H1 (cell line): ENCODE measurements at regions not wholly inside any gene's neighbourhood (a gene's known extent, or its start where the extent isn't known, plus 50 kb on each side); places are given as distances from the start of the nearest gene placed in this dataset.

ENCODE experiments used
- CTCF ChIA-PET: fragments of 300-600 bp; sonication (Branson Sonifier 250); formaldehyde crosslinking; loops from one replicate; lab custom pipeline; 2021; ENCODE audit not compliant: partially characterized antibody; lab: Charles Lee
- POLR2A ChIA-PET: fragments of 300-600 bp; sonication (Branson Sonifier 250); formaldehyde crosslinking; loops from one replicate; lab custom pipeline; 2021; ENCODE audit warnings: inconsistent platforms; ENCODE audit not compliant: partially characterized antibody; lab: Charles Lee
- DNase-seq, 2 experiments: peaks; one replicate each; pipeline versions ENCODE4 v3.0.0 to v3.0.0-alpha.2; 2010 to 2022; ENCODE audit warnings: low spot score in 2 of 2, low read depth in 1 of 2, mixed read lengths in 1 of 2
- FAIRE-seq: peaks from 2 replicates; lab custom pipeline; 2011; peaks lifted over from hg19 to GRCh38; lab: Jason Lieb, UNC
- H2AFZ ChIP-seq: 2 replicates; pipeline ENCODE4 v1.8.1; 2012; ENCODE audit warnings: low read length, inconsistent platforms
- H2AK5ac ChIP-seq: 2 replicates; pipeline ENCODE4 v1.6.1; 2013; ENCODE audit warnings: low read depth, low read length
- H2BK120ac ChIP-seq: replicated peaks from 2 replicates; pipeline ENCODE3; 2013; ENCODE audit warnings: low read depth, low read length, inconsistent platforms
- H2BK12ac ChIP-seq: 2 replicates; pipeline ENCODE4 v1.6.1; 2013; ENCODE audit warnings: low read depth, low read length
- H2BK15ac ChIP-seq: 2 replicates; pipeline ENCODE4 v1.6.1; 2013; ENCODE audit warnings: low read length
- H2BK20ac ChIP-seq: 2 replicates; pipeline ENCODE4 v1.6.1; 2013; ENCODE audit warnings: low read length
- H2BK5ac ChIP-seq: 2 replicates; pipeline ENCODE4 v1.6.1; 2013; ENCODE audit warnings: low read depth, low read length
- H3K14ac ChIP-seq: 2 replicates; pipeline ENCODE4 v1.6.1; 2013; ENCODE audit warnings: inconsistent platforms; ENCODE audit not compliant: insufficient read length
- H3K18ac ChIP-seq: 2 replicates; pipeline ENCODE4 v1.6.1; 2013; ENCODE audit warnings: low read length; ENCODE audit errors: extremely low read depth
- H3K23ac ChIP-seq: 2 replicates; pipeline ENCODE4 v1.6.1; 2013; ENCODE audit warnings: inconsistent platforms; ENCODE audit not compliant: insufficient read length
- H3K23me2 ChIP-seq: 2 replicates; pipeline ENCODE4 v1.6.1; 2013; ENCODE audit warnings: low read depth, low read length
- H3K27ac ChIP-seq: 2 replicates; pipeline ENCODE4 v1.6.1; 2011; ENCODE audit warnings: low read depth, low read length, inconsistent platforms
- H3K27me3 ChIP-seq, 4 experiments: replicated peaks in 1 of 4; 1 replicate in 1 of 4; 2 replicates in 3 of 4; pipeline versions ENCODE4 v1.6.1 to v1.8.1; 2011 to 2013; ENCODE audit warnings: low read length in 3 of 4, mild to moderate bottlenecking in 3 of 4, inconsistent platforms in 2 of 4, mixed read lengths in 2 of 4, moderate library complexity in 1 of 4; ENCODE audit not compliant: control insufficient read depth in 3 of 4, insufficient read depth in 3 of 4; ENCODE audit errors: extremely low read depth in 1 of 4
- H3K36me3 ChIP-seq, 4 experiments: 2 replicates each; pipeline versions ENCODE4 v1.6.1 to v1.8.1; 2011 to 2013; ENCODE audit warnings: mild to moderate bottlenecking in 4 of 4, low read length in 3 of 4, moderate library complexity in 2 of 4, control low read depth in 1 of 4, inconsistent platforms in 1 of 4; ENCODE audit not compliant: insufficient read depth in 4 of 4, control insufficient read depth in 2 of 4
- H3K4ac ChIP-seq: replicated peaks from 2 replicates; pipeline ENCODE3; 2013; ENCODE audit warnings: low read length, low read depth, mixed read lengths, inconsistent platforms; ENCODE audit not compliant: insufficient read length
- H3K4me1 ChIP-seq, 4 experiments: replicated peaks in 1 of 4; 1 replicate in 1 of 4; 2 replicates in 3 of 4; pipeline versions ENCODE4 v1.6.1 to v1.8.1; 2011 to 2013; ENCODE audit warnings: low read length in 3 of 4, inconsistent platforms in 2 of 4, mixed read lengths in 1 of 4; ENCODE audit not compliant: insufficient read depth in 4 of 4, control insufficient read depth in 3 of 4
- H3K4me2 ChIP-seq, 2 experiments: 2 replicates each; pipeline versions ENCODE4 v1.6.1 to v1.8.1; 2011 to 2013; ENCODE audit warnings: low read depth in 2 of 2, low read length in 2 of 2, control low read depth in 1 of 2, inconsistent platforms in 1 of 2, mild to moderate bottlenecking in 1 of 2; ENCODE audit not compliant: insufficient read depth in 1 of 2
- H3K4me3 ChIP-seq, 4 experiments: fragments of 200-600, 300-600 bp in 1 of 4; sonication (generic), shearing (Covaris generic), sonication (Bioruptor Twin) in 1 of 4; 2 replicates each; pipeline versions ENCODE4 v1.5.1 to v1.8.1; 2011 to 2016; ENCODE audit warnings: low read length in 4 of 4, low read depth in 3 of 4, control low read depth in 2 of 4, inconsistent platforms in 2 of 4, mild to moderate bottlenecking in 2 of 4, mixed read lengths in 1 of 4, moderate library complexity in 1 of 4; ENCODE audit not compliant: insufficient read depth in 2 of 4; ENCODE audit errors: extremely low read depth in 1 of 4
- H3K56ac ChIP-seq: replicated peaks from 2 replicates; pipeline ENCODE3; 2013; ENCODE audit warnings: low read depth, mild to moderate bottlenecking, mixed read lengths, low read length, inconsistent platforms; ENCODE audit not compliant: insufficient read length
- H3K79me1 ChIP-seq: 2 replicates; pipeline ENCODE4 v1.6.1; 2013; ENCODE audit warnings: low read depth, low read length, control low read depth
- H3K79me2 ChIP-seq, 2 experiments: 2 replicates each; pipeline versions ENCODE4 v1.6.1 to v1.8.1; 2012 to 2013; ENCODE audit warnings: low read length in 2 of 2, mild to moderate bottlenecking in 2 of 2, inconsistent platforms in 1 of 2; ENCODE audit not compliant: insufficient read depth in 2 of 2, control insufficient read depth in 1 of 2
- H3K9ac ChIP-seq, 4 experiments: replicated peaks in 1 of 4; 1 replicate in 1 of 4; 2 replicates in 3 of 4; pipeline versions ENCODE4 v1.6.1 to v1.8.1; 2011 to 2013; ENCODE audit warnings: low read depth in 3 of 4, low read length in 3 of 4, control low read depth in 2 of 4, mild to moderate bottlenecking in 2 of 4, moderate library complexity in 2 of 4, inconsistent platforms in 1 of 4; ENCODE audit errors: extremely low read depth in 1 of 4
- H3K9me3 ChIP-seq, 2 experiments: 2 replicates each; pipeline versions ENCODE4 v1.6.1 to v1.8.1; 2012 to 2013; ENCODE audit warnings: mild to moderate bottlenecking in 2 of 2, moderate library complexity in 2 of 2, control low read depth in 1 of 2, inconsistent platforms in 1 of 2, low read depth in 1 of 2, low read length in 1 of 2, mixed read lengths in 1 of 2; ENCODE audit not compliant: insufficient read depth in 2 of 2
- H4K20me1 ChIP-seq, 2 experiments: replicated peaks in 1 of 2; 2 replicates each; pipeline versions ENCODE3 to v1.8.1; 2011 to 2013; ENCODE audit warnings: inconsistent platforms in 2 of 2, low read length in 2 of 2, mild to moderate bottlenecking in 1 of 2; ENCODE audit not compliant: insufficient read depth in 2 of 2, control insufficient read depth in 1 of 2
- H4K5ac ChIP-seq: 2 replicates; pipeline ENCODE4 v1.6.1; 2013; ENCODE audit warnings: low read length, low read depth, mixed read lengths, inconsistent platforms; ENCODE audit not compliant: insufficient read length
- H4K8ac ChIP-seq: 2 replicates; pipeline ENCODE4 v1.8.0; 2013; ENCODE audit warnings: mild to moderate bottlenecking, moderate library complexity, low read length, inconsistent platforms; ENCODE audit not compliant: insufficient read depth; ENCODE audit errors: extremely low read depth
- H4K91ac ChIP-seq: replicated peaks from 2 replicates; pipeline ENCODE3; 2013; ENCODE audit warnings: low read length, mixed read lengths, inconsistent platforms; ENCODE audit not compliant: insufficient read length
- ATF3 ChIP-seq: IDR thresholded peaks from 2 replicates; pipeline ENCODE4 v1.6.1; 2011; ENCODE audit warnings: low read depth, mild to moderate bottlenecking, low read length; ENCODE audit not compliant: insufficient read depth
- BRCA1 ChIP-seq: IDR thresholded peaks from 2 replicates; pipeline ENCODE4 v1.6.1; 2012; ENCODE audit warnings: low read depth, low read length, improper control_type of control experiment
- RNF2 ChIP-seq: fragments of 200-900, 300-1000 bp; sonication (generic); IDR thresholded peaks from 2 replicates; pipeline ENCODE4 v1.7.1; 2016; ENCODE audit warnings: borderline replicate concordance, low read depth, mild to moderate bottlenecking, antibody characterized with exemption, low read length; ENCODE audit not compliant: poor library complexity, severe bottlenecking; ENCODE audit errors: missing control alignments
- SAP30 ChIP-seq: fragments of 300-600 bp; sonication (generic); IDR thresholded peaks from 2 replicates; pipeline ENCODE4 v1.7.1; 2012; ENCODE audit warnings: low read length, moderate library complexity, mild to moderate bottlenecking, inconsistent platforms; ENCODE audit not compliant: insufficient read depth, insufficient replicate concordance
- SUZ12 ChIP-seq: fragments of 200-600 bp; sonication (generic); IDR thresholded peaks from 2 replicates; pipeline ENCODE4 v1.6.1; 2012; ENCODE audit warnings: mild to moderate bottlenecking, inconsistent platforms, low read length, moderate library complexity, mixed read lengths
- TEAD4 ChIP-seq: IDR thresholded peaks from 2 replicates; pipeline ENCODE4 v1.6.1; 2012; ENCODE audit warnings: low read depth, low read length, inconsistent platforms, mixed read lengths
- YY1 ChIP-seq: IDR thresholded peaks from 2 replicates; pipeline ENCODE4 v1.6.1; 2011; ENCODE audit warnings: low read depth, mild to moderate bottlenecking, low read length
- WGBS, 2 experiments: shearing (Covaris generic) in 1 of 2; methylation state at CpG; one replicate each; pipeline versions ENCODE4 v1.1.6 to v1.1.7; 2013 to 2015; ENCODE audit warnings: low lambda C conversion rate in 2 of 2, mixed read lengths in 2 of 2, inconsistent platforms in 1 of 2, low coverage in 1 of 2, missing lambda C conversion rate in 1 of 2; ENCODE audit not compliant: insufficient replicate concordance in 2 of 2, insufficient coverage in 1 of 2, insufficient read length in 1 of 2; ENCODE audit errors: extremely low coverage in 1 of 2, missing lambda C conversion rate in 1 of 2; 5-methylcytosine and 5-hydroxymethylcytosine counted together

GRCh38 chr4:10364194-10364593, 93.0 kb downstream of the ZNF518B start:
- Histone ChIP-seq H3K4ac (no peak overlapping the region), H3K36me3 (no peaks in the 10 kb centered on the region), H3K9me3 (no peaks in the 10 kb centered on the region), H3K79me1 (no peaks in the 10 kb centered on the region), H3K23me2 (no peaks in the 10 kb centered on the region), H3K27me3 (peaks cover 0 to 2% (median 0%) of the 10 kb centered on the region in 4 experiments; a peak in 1 of 7 replicates), H2AFZ (no peak overlapping the region), H2BK20ac (no peak overlapping the region), H3K4me3 (no peak overlapping the region), H2BK15ac (no peak overlapping the region), H3K9ac (no peak overlapping the region), H4K8ac (no peak overlapping the region), H2BK5ac (no peak overlapping the region), H3K27ac (no peak overlapping the region), H4K20me1 (no peaks in the 10 kb centered on the region), H3K4me1 (0 out of 7 replicates have a peak, but pooled peaks cover 0 to 2% (median 0%) of the 10 kb centered on the region in 4 experiments), H3K4me2 (no peak overlapping the region), H4K91ac (no peak overlapping the region), H2AK5ac (no peak overlapping the region), H2BK120ac (no peak overlapping the region), H2BK12ac (no peak overlapping the region), H3K14ac (no peak overlapping the region), H3K79me2 (no peaks in the 10 kb centered on the region), H3K18ac (no peak overlapping the region), H4K5ac (no peak overlapping the region), H3K56ac (no peak overlapping the region), H3K23ac (no peak overlapping the region)
- WGBS, 2 experiments: 71% methylated on average over 2 of the region's 2 CpGs; no CpG with 5 or more reads in 1 of the 2 experiments
- no peak for TF ChIP-seq SAP30
- no peak for TF ChIP-seq TEAD4
- no peak for TF ChIP-seq ATF3
- no peak for TF ChIP-seq RNF2
- no peak for TF ChIP-seq SUZ12
- no peak for TF ChIP-seq YY1
- no peak for TF ChIP-seq BRCA1
- POLR2A ChIA-PET: no interaction called here
- DNase-seq: no peak
- CTCF ChIA-PET: interaction anchor here (0.6 to 1.5 kb wide), 6 partner anchors 10 to 206 kb away, joined by 3 to 5 read pairs (median 4); no protein-coding TSS in a partner anchor
- FAIRE-seq: no peak
